ENCODE measurements at regions not wholly inside any gene's neighbourhood (a gene's known extent, or its start where the extent isn't known, plus 50 kb on each side); places are given as distances from the start of the nearest gene placed in this dataset.

- no peak overlapping the region for H3K4me3 ChIP-seq
- H3K9me3 ChIP-seq: no peaks in the 10 kb centered on the region
- 78 to 81% (median 78%) methylated on average over 3 of the region's 3 CpGs for WGBS, 3 donors
- intact Hi-C loops (cut with DNase I): no loop called here
- no peak overlapping the region for H3K27ac ChIP-seq
- ATAC-seq (no peak), DNase-seq (no peak)
- no peaks in the 10 kb centered on the region for H3K36me3 ChIP-seq (ENCODE audit: insufficient read depth in 1 of 2, low read depth in 1 of 2)
- no peak for TF ChIP-seq CTCF (IDR thresholded peaks at IDR 0.05)
- no peaks in the 10 kb centered on the region for H3K4me1 ChIP-seq
- no peaks in the 10 kb centered on the region for H3K27me3 ChIP-seq (ENCODE audit: insufficient read depth in 3 of 3, low read length in 2 of 3)
Observed at GRCh38 chr15:53414167-53414566, 345.3 kb downstream of the WDR72 start.

GRCh38 chr15:53412542-53412941 lies 346.9 kb downstream of the WDR72 start:
- 77 to 81% (median 79%) methylated on average over 3 of the region's 3 CpGs for WGBS, 3 donors
- no peak for DNase-seq
- TF ChIP-seq CTCF (IDR thresholded peaks at IDR 0.05): no peak
- intact Hi-C loops (cut with DNase I): no loop called here
- Histone ChIP-seq H3K4me1 (no peaks in the 10 kb centered on the region), H3K27me3 (ENCODE audit: insufficient read depth in 3 of 3, low read length in 2 of 3) (no peaks in the 10 kb centered on the region), H3K4me3 (no peak overlapping the region), H3K9me3 (no peaks in the 10 kb centered on the region), H3K36me3 (ENCODE audit: insufficient read depth in 1 of 2, low read depth in 1 of 2) (no peaks in the 10 kb centered on the region), H3K27ac (no peak overlapping the region)
- ATAC-seq: no peak

- intact Hi-C loops (cut with DNase I): no loop called here
- Histone ChIP-seq H3K27ac (no peak overlapping the region), H3K27me3 (ENCODE audit: insufficient read depth in 3 of 3, low read length in 2 of 3) (no peaks in the 10 kb centered on the region), H3K4me3 (no peak overlapping the region), H3K4me1 (no peaks in the 10 kb centered on the region), H3K9me3 (no peaks in the 10 kb centered on the region), H3K36me3 (ENCODE audit: insufficient read depth in 1 of 2, low read depth in 1 of 2) (no peaks in the 10 kb centered on the region)
- 79 to 86% (median 79%) methylated on average over 1 of the region's 1 CpG for WGBS, 3 donors
- no peak for DNase-seq
- no peak for ATAC-seq
- TF ChIP-seq CTCF (IDR thresholded peaks at IDR 0.05): no peak
Observed at GRCh38 chr15:53404930-53405493, 354.5 kb downstream of the WDR72 start.

GRCh38 chr15:53401503-53401902 lies 358.0 kb downstream of the WDR72 start:
- no peaks in the 10 kb centered on the region for H3K36me3 ChIP-seq (ENCODE audit: insufficient read depth in 1 of 2, low read depth in 1 of 2)
- no peak for DNase-seq
- H3K4me3 ChIP-seq: no peak overlapping the region
- TF ChIP-seq CTCF (IDR thresholded peaks at IDR 0.05): no peak
- H3K27me3 ChIP-seq (ENCODE audit: insufficient read depth in 3 of 3, low read length in 2 of 3): no peaks in the 10 kb centered on the region
- ATAC-seq: no peak
- WGBS, 3 donors: 95 to 98% (median 98%) methylated on average over 2 of the region's 2 CpGs
- no peaks in the 10 kb centered on the region for H3K9me3 ChIP-seq
- H3K4me1 ChIP-seq: no peaks in the 10 kb centered on the region
- intact Hi-C loops (cut with DNase I): no loop called here
- no peak overlapping the region for H3K27ac ChIP-seq

- TF ChIP-seq CTCF (IDR thresholded peaks at IDR 0.05): no peak
- intact Hi-C loops (cut with DNase I): no loop called here
- 65 to 73% (median 67%) methylated on average over 5 of the region's 5 CpGs for WGBS, 3 donors
Observed at GRCh38 chr15:53400986-53401385, 358.5 kb downstream of the WDR72 start.

More at GRCh38 chr15:53400986-53401385, 358.5 kb downstream of the WDR72 start:
- ATAC-seq: no peak
- H3K27ac ChIP-seq: no peak overlapping the region
- H3K4me3 ChIP-seq: no peak overlapping the region
- H3K27me3 ChIP-seq (ENCODE audit: insufficient read depth in 3 of 3, low read length in 2 of 3): no peaks in the 10 kb centered on the region
- no peak for DNase-seq
- H3K4me1 ChIP-seq: no peaks in the 10 kb centered on the region
- H3K36me3 ChIP-seq (ENCODE audit: insufficient read depth in 1 of 2, low read depth in 1 of 2): no peaks in the 10 kb centered on the region
- H3K9me3 ChIP-seq: no peaks in the 10 kb centered on the region

Data from psoas muscle (tissue), 7 donors.